ENCODE measurements at regions not wholly inside any gene's neighbourhood (a gene's known extent, or its start where the extent isn't known, plus 50 kb on each side); places are given as distances from the start of the nearest gene placed in this dataset.
"Not testable (repeated sequence)": the region's sequence is repeated elsewhere in the genome, so short reads cannot be mapped to it uniquely, and the experiment has no call there.

- no peak overlapping the region for H3K4me3 ChIP-seq (replicated peaks; ENCODE audit: low read depth, low read length)
- no peak for TF ChIP-seq CTCF (IDR thresholded peaks at IDR 0.05; ENCODE audit: low read length, missing control alignments)
Observed at GRCh38 chr17:34423978-34424813, 61.2 kb upstream of the CCL1 start.

GRCh38 chr17:34423315-34423714 lies 60.3 kb upstream of the CCL1 start:
- not testable (repeated sequence) for H3K4me3 ChIP-seq (replicated peaks; ENCODE audit: low read depth, low read length); DNase-seq (ENCODE audit: low read depth)

More at GRCh38 chr17:34423978-34424813, 61.2 kb upstream of the CCL1 start:
- no peak for DNase-seq (ENCODE audit: low read depth)

GRCh38 chr17:34420900-34421299 lies 57.9 kb upstream of the CCL1 start:
- no peak for DNase-seq (ENCODE audit: low read depth)
- H3K4me3 ChIP-seq (replicated peaks; ENCODE audit: low read depth, low read length): no peak overlapping the region
- no peak for TF ChIP-seq CTCF (IDR thresholded peaks at IDR 0.05; ENCODE audit: low read length, missing control alignments)

- no peak overlapping the region for H3K4me3 ChIP-seq (replicated peaks; ENCODE audit: low read depth, low read length)
- peak; percentile 71 for DNase-seq (ENCODE audit: low read depth)
- peak; percentile 95 for TF ChIP-seq CTCF (IDR thresholded peaks at IDR 0.05; ENCODE audit: low read length, missing control alignments)
Observed at GRCh38 chr17:34420254-34420766, 57.3 kb upstream of the CCL1 start.

- no peak for TF ChIP-seq CTCF (IDR thresholded peaks at IDR 0.05; ENCODE audit: low read length, missing control alignments)
- no peak for DNase-seq (ENCODE audit: low read depth)
- no peak overlapping the region for H3K4me3 ChIP-seq (replicated peaks; ENCODE audit: low read depth, low read length)
Observed at GRCh38 chr17:34416116-34416515, 53.1 kb upstream of the CCL1 start.

- H3K4me3 ChIP-seq (replicated peaks; ENCODE audit: low read depth, low read length): no peak overlapping the region
- TF ChIP-seq CTCF (IDR thresholded peaks at IDR 0.05; ENCODE audit: low read length, missing control alignments): no peak
- no peak for DNase-seq (ENCODE audit: low read depth)
Observed at GRCh38 chr17:34414339-34414738, 51.3 kb upstream of the CCL1 start.

- DNase-seq (ENCODE audit: low read depth): peak; percentile 25
- no peak for TF ChIP-seq CTCF (IDR thresholded peaks at IDR 0.05; ENCODE audit: low read length, missing control alignments)
- H3K4me3 ChIP-seq (replicated peaks; ENCODE audit: low read depth, low read length): no peak overlapping the region
Observed at GRCh38 chr17:34413443-34414119, 50.5 kb upstream of the CCL1 start.
